IMR-90 (cell line): ENCODE measurements at regions not wholly inside any gene's neighbourhood (a gene's known extent, or its start where the extent isn't known, plus 50 kb on each side); places are given as distances from the start of the nearest gene placed in this dataset.

Source experiments
- ATAC-seq: fragments of 200-7000 bp; cut with Tn5 transposase; 2 replicates; pipeline ENCODE4 v1.9.1; 2020; ENCODE audit warnings: low read depth, mild to moderate bottlenecking, moderate library complexity
- BruUV-seq: library from RNA; stranded (reverse); fragments of 400-500 nt; replicated peaks from 2 replicates; lab custom pipeline; 2021; lab: Mats Ljungman, UMichigan
- CTCF ChIA-PET: fragments of 300-600 bp; formaldehyde crosslinking; extraction: SDS; loops from one replicate; lab custom pipeline; 2021; ENCODE audit warnings: antibody characterized with exemption; lab: Yijun Ruan, JAX
- POLR2A ChIA-PET: fragments of 300-600 bp; sonication (Branson Sonifier 250); formaldehyde crosslinking; loops from one replicate; lab custom pipeline; 2022; ENCODE audit warnings: antibody characterized with exemption; ENCODE audit not compliant: unreplicated experiment; lab: Charles Lee
- DNase-seq: peaks from one replicate; pipeline ENCODE4 v3.0.0; 2013
- H2AFZ ChIP-seq: replicated peaks from 2 replicates; pipeline ENCODE3; 2013; ENCODE audit warnings: low read length, mild to moderate bottlenecking; ENCODE audit not compliant: poor library complexity
- H2AK5ac ChIP-seq: 2 replicates; pipeline ENCODE4 v1.6.1; 2013; ENCODE audit warnings: low read depth, low read length, inconsistent platforms
- H2AK9ac ChIP-seq: replicated peaks from 2 replicates; pipeline ENCODE3; 2013; ENCODE audit warnings: mild to moderate bottlenecking, low read depth, low read length, moderate library complexity; ENCODE audit not compliant: poor library complexity
- H2BK120ac ChIP-seq: 2 replicates; pipeline ENCODE4 v1.6.1; 2013; ENCODE audit warnings: low read depth, low read length, inconsistent platforms
- H2BK15ac ChIP-seq: 3 replicates; pipeline ENCODE4 v1.6.1; 2013; ENCODE audit warnings: low read depth, low read length, inconsistent platforms
- H2BK20ac ChIP-seq: 2 replicates; pipeline ENCODE4 v1.6.1; 2013; ENCODE audit warnings: low read depth, mild to moderate bottlenecking, inconsistent platforms, low read length, moderate library complexity
- H2BK5ac ChIP-seq: 2 replicates; pipeline ENCODE4 v1.6.1; 2013; ENCODE audit warnings: mild to moderate bottlenecking, low read depth, low read length, inconsistent platforms; ENCODE audit not compliant: poor library complexity, severe bottlenecking
- H3K14ac ChIP-seq: replicated peaks from 2 replicates; pipeline ENCODE4 v1.6.1; 2013; ENCODE audit warnings: low read depth, low read length, inconsistent platforms
- H3K18ac ChIP-seq: 2 replicates; pipeline ENCODE4 v1.6.1; 2013; ENCODE audit warnings: low read depth, low read length, control low read depth
- H3K23ac ChIP-seq: 2 replicates; pipeline ENCODE4 v1.6.1; 2013; ENCODE audit warnings: low read depth, low read length, inconsistent platforms
- H3K27ac ChIP-seq: 2 replicates; pipeline ENCODE4 v1.5.1; 2013; ENCODE audit warnings: mild to moderate bottlenecking, control low read depth, low read length; ENCODE audit not compliant: insufficient read depth
- H3K27me3 ChIP-seq: 2 replicates; pipeline ENCODE4 v1.6.1; 2013; ENCODE audit warnings: low read length; ENCODE audit not compliant: control insufficient read depth, insufficient read depth
- H3K36me3 ChIP-seq: 2 replicates; pipeline ENCODE4 v1.6.1; 2013; ENCODE audit warnings: low read length, mixed read lengths; ENCODE audit not compliant: control insufficient read depth, insufficient read depth
- H3K4ac ChIP-seq: 2 replicates; pipeline ENCODE4 v1.6.1; 2013; ENCODE audit warnings: low read depth, low read length, inconsistent platforms
- H3K4me1 ChIP-seq: 2 replicates; pipeline ENCODE4 v1.6.1; 2013; ENCODE audit warnings: low read length, mixed read lengths; ENCODE audit not compliant: control insufficient read depth, insufficient read depth
- H3K4me2 ChIP-seq: 2 replicates; pipeline ENCODE4 v1.6.1; 2013; ENCODE audit warnings: low read depth, mild to moderate bottlenecking, control low read depth, low read length, moderate library complexity
- H3K4me3 ChIP-seq: 2 replicates; pipeline ENCODE4 v1.5.1; 2013; ENCODE audit warnings: low read depth, mild to moderate bottlenecking, control low read depth, low read length, moderate library complexity; ENCODE audit not compliant: insufficient read depth
- H3K56ac ChIP-seq: 2 replicates; pipeline ENCODE4 v1.6.1; 2013; ENCODE audit warnings: low read length, inconsistent platforms; ENCODE audit not compliant: insufficient read depth; ENCODE audit errors: extremely low read depth
- H3K79me1 ChIP-seq, 2 experiments: 2 replicates each; pipeline ENCODE4 v1.6.1; 2013; ENCODE audit warnings: low read length in 2 of 2, inconsistent platforms in 1 of 2, low read depth in 1 of 2
- H3K9ac ChIP-seq: 2 replicates; pipeline ENCODE4 v1.6.1; 2013; ENCODE audit warnings: low read depth, low read length, control low read depth
- H3K9me1 ChIP-seq: 2 replicates; pipeline ENCODE4 v1.6.1; 2013; ENCODE audit warnings: low read length, inconsistent platforms; ENCODE audit not compliant: insufficient read depth
- H3K9me3 ChIP-seq: 2 replicates; pipeline ENCODE4 v1.6.1; 2013; ENCODE audit warnings: low read length; ENCODE audit not compliant: control insufficient read depth, insufficient read depth
- H4K20me1 ChIP-seq: 2 replicates; pipeline ENCODE4 v1.6.1; 2013; ENCODE audit warnings: low read length, inconsistent platforms; ENCODE audit not compliant: insufficient read depth
- H4K5ac ChIP-seq: 2 replicates; pipeline ENCODE4 v1.6.1; 2013; ENCODE audit warnings: mild to moderate bottlenecking, low read depth, low read length, control low read depth
- H4K8ac ChIP-seq, 2 experiments: 2 replicates each; pipeline ENCODE4 v1.6.1; 2013; ENCODE audit warnings: low read depth in 2 of 2, low read length in 2 of 2, control low read depth in 1 of 2, inconsistent platforms in 1 of 2
- H4K91ac ChIP-seq: 2 replicates; pipeline ENCODE4 v1.6.1; 2013; ENCODE audit warnings: low read depth, low read length, inconsistent platforms; ENCODE audit not compliant: insufficient read depth
- CHD1 ChIP-seq: IDR thresholded peaks from 2 replicates; pipeline ENCODE4 v1.6.1; 2012; ENCODE audit warnings: low read depth, low read length, improper control_type of control experiment
- MAZ ChIP-seq: IDR thresholded peaks from 2 replicates; pipeline ENCODE4 v1.6.1; 2012; ENCODE audit warnings: low read depth, mild to moderate bottlenecking, low read length, improper control_type of control experiment, moderate library complexity, borderline replicate concordance
- MXI1 ChIP-seq: IDR thresholded peaks from 2 replicates; pipeline ENCODE4 v1.6.1; 2012; ENCODE audit warnings: low read depth, mild to moderate bottlenecking, low read length, moderate library complexity, borderline replicate concordance
- POLR2A ChIP-seq: IDR thresholded peaks from 2 replicates; pipeline ENCODE4 v1.6.1; 2012; ENCODE audit warnings: mild to moderate bottlenecking, low read depth, low read length
- RAD21 ChIP-seq: IDR thresholded peaks from 2 replicates; pipeline ENCODE4 v1.6.1; 2012; ENCODE audit warnings: low read length, improper control_type of control experiment
- WGBS, 2 experiments: methylation state at CpG; one replicate each; pipeline versions ENCODE4 v1.1.5 to v1.1.7; 2013; ENCODE audit warnings: missing lambda C conversion rate in 2 of 2; ENCODE audit not compliant: insufficient read length in 1 of 2; ENCODE audit errors: extremely low coverage in 2 of 2; 5-methylcytosine and 5-hydroxymethylcytosine counted together
- dilution Hi-C: fragments of 300-500 bp; cut with HindIII; formaldehyde crosslinking; loops from one replicate; pipeline ENCODE4 v1.14.3; 2018; ENCODE audit warnings: low sequenced_read_pairs; ENCODE audit not compliant: unreplicated experiment
- in situ Hi-C: fragments of 300-500 bp; cut with MboI; formaldehyde crosslinking; loops from 3 replicates; pipeline ENCODE4 v1.14.3; 2019; ENCODE audit warnings: low sequenced_read_pairs, inconsistent platforms, mixed read lengths
- intact Hi-C: fragments of 100-400 bp; cut with micrococcal nuclease; formaldehyde crosslinking; loops from 2 replicates; pipeline ENCODE4 v1.10.0; 2022

GRCh38 chr4:100059467-100059866 is 109.4 kb upstream of the H2AZ1 start:
- no peaks in the 10 kb centered on the region for H3K79me1 ChIP-seq
- H3K27me3 ChIP-seq, result no peaks in the 10 kb centered on the region
- H3K4ac ChIP-seq, result no peak overlapping the region
- 80% methylated on average over 1 of the region's 8 CpGs; no CpG with 5 or more reads in 1 of the 2 experiments for WGBS, 2 experiments
- H3K56ac ChIP-seq, result no peak overlapping the region
- H3K9me3 ChIP-seq, result no peaks in the 10 kb centered on the region
- no peak overlapping the region for H2BK15ac ChIP-seq
- no peak overlapping the region for H4K91ac ChIP-seq
- no peak overlapping the region for H3K14ac ChIP-seq
- H3K18ac ChIP-seq, result no peak overlapping the region
- H3K36me3 ChIP-seq, result no peaks in the 10 kb centered on the region
- H2BK120ac ChIP-seq, result no peak overlapping the region
- H3K9ac ChIP-seq, result no peak overlapping the region
- no peak overlapping the region for H3K27ac ChIP-seq
- no peak overlapping the region for H3K4me2 ChIP-seq
- intact Hi-C loops (no loop called here), in situ Hi-C loops (loop anchor here (25.0 kb wide), 1 partner anchor 497 kb away; the partner anchor contains the start of genes MTTP and TRMT10A), dilution Hi-C loops (no loop called here)
- no peak overlapping the region for H4K5ac ChIP-seq
- ATAC-seq, result no peak
- ChIA-PET POLR2A (no interaction called here), CTCF (interaction anchor here (1.6 kb wide), 1 partner anchor 61 kb away, joined by 7 read pairs; no protein-coding TSS in a partner anchor)
- no peak overlapping the region for H2BK5ac ChIP-seq
- no peak overlapping the region for H3K4me3 ChIP-seq
- H2AFZ ChIP-seq, result no peak overlapping the region
- no peak overlapping the region for H2BK20ac ChIP-seq
- no peak overlapping the region for H2AK5ac ChIP-seq
- no TSS peak for BruUV-seq
- H4K20me1 ChIP-seq, result no peaks in the 10 kb centered on the region
- TF ChIP-seq MXI1 (no peak), POLR2A (no peak), CHD1 (no peak), RAD21 (no peak), MAZ (no peak)
- H3K9me1 ChIP-seq, result no peaks in the 10 kb centered on the region
- peaks cover 5% of the 10 kb centered on the region for H3K4me1 ChIP-seq
- H2AK9ac ChIP-seq, result no peak overlapping the region
- DNase-seq, result no peak
- no peak overlapping the region for H4K8ac ChIP-seq
- H3K23ac ChIP-seq, result no peak overlapping the region
